DMS 273 treated with DMSO at 0.1 percent for 48 hours (cell line): ENCODE measurements at regions not wholly inside any gene's neighbourhood (a gene's known extent, or its start where the extent isn't known, plus 50 kb on each side); places are given as distances from the start of the nearest gene placed in this dataset.
"Not testable (repeated sequence)": the region's sequence is repeated elsewhere in the genome, so short reads cannot be mapped to it uniquely, and the experiment has no call there.

ENCODE experiments used
- DNase-seq: peaks from one replicate; lab custom pipeline; 2025; lab: John Stamatoyannopoulos, UW

GRCh38 chr16:60681043-60681442, 1355.2 kb downstream of the CDH8 start:
- DNase-seq: peak; percentile 32

GRCh38 chr16:60675022-60675421, 1361.2 kb downstream of the CDH8 start:
- DNase-seq: no peak

GRCh38 chr16:60674241-60674640, 1362.0 kb downstream of the CDH8 start:
- no peak for DNase-seq

- DNase-seq: no peak
Measured at GRCh38 chr16:60655514-60656153, 1380.6 kb downstream of the CDH8 start.

- DNase-seq: no peak
Measured at GRCh38 chr16:60651346-60651745, 1384.9 kb downstream of the CDH8 start.

- no peak for DNase-seq
Measured at GRCh38 chr16:60648290-60648689, 1387.9 kb downstream of the CDH8 start.

- not testable (repeated sequence) for DNase-seq
Measured at GRCh38 chr16:60647388-60647787, 1388.8 kb downstream of the CDH8 start.

GRCh38 chr16:60646631-60647030, 1389.6 kb downstream of the CDH8 start:
- DNase-seq: no peak

- DNase-seq: no peak
Measured at GRCh38 chr16:60645541-60645940, 1390.7 kb downstream of the CDH8 start.

GRCh38 chr16:60642956-60643355, 1393.3 kb downstream of the CDH8 start:
- no peak for DNase-seq

GRCh38 chr16:60641067-60641665, 1395.1 kb downstream of the CDH8 start:
- DNase-seq: no peak

GRCh38 chr16:60640038-60640437, 1396.2 kb downstream of the CDH8 start:
- DNase-seq: no peak

GRCh38 chr16:60636636-60637035, 1399.6 kb downstream of the CDH8 start:
- not testable (repeated sequence) for DNase-seq

- no peak for DNase-seq
Measured at GRCh38 chr16:60636117-60636516, 1400.1 kb downstream of the CDH8 start.

GRCh38 chr16:60635548-60635947, 1400.7 kb downstream of the CDH8 start:
- DNase-seq: no peak

GRCh38 chr16:60611844-60612243, 1424.4 kb downstream of the CDH8 start:
- DNase-seq: no peak

- DNase-seq: no peak
Measured at GRCh38 chr16:60608971-60609370, 1427.3 kb downstream of the CDH8 start.

- DNase-seq: not testable (repeated sequence)
Measured at GRCh38 chr16:60605652-60606051, 1430.6 kb downstream of the CDH8 start.

- DNase-seq: no peak
Measured at GRCh38 chr16:60605176-60605575, 1431.1 kb downstream of the CDH8 start.

- no peak for DNase-seq
Measured at GRCh38 chr16:60586493-60586892, 1449.7 kb downstream of the CDH8 start.

- DNase-seq: no peak
Measured at GRCh38 chr16:60582528-60582927, 1453.7 kb downstream of the CDH8 start.

GRCh38 chr16:60566901-60567300, 1469.3 kb downstream of the CDH8 start:
- DNase-seq: no peak

- DNase-seq: no peak
Measured at GRCh38 chr16:60564588-60564987, 1471.7 kb downstream of the CDH8 start.

- no peak for DNase-seq
Measured at GRCh38 chr16:60563166-60563565, 1473.1 kb downstream of the CDH8 start.
